ENCODE measurements at regions not wholly inside any gene's neighbourhood (a gene's known extent, or its start where the extent isn't known, plus 50 kb on each side); places are given as distances from the start of the nearest gene placed in this dataset.

DNA sequence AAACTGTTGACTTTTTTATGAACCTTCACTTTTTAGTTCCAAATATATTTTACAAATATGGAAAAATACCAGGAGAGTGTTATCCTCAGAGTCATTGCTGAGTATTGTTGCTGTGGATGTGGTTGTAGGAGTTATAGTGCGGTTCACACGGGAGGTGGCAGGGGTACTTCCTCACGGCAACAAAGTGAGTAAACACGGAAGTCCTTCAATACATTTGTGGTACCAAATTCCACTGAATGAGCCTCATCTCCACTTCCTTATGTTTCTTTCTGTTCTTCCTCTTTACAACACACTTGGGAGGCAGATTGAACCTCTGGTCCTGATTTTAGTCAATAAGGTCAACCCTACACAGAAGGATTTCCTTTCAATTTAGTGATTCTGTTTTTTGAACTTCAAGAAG lies 371.8 kb downstream of the BTBD3 start:
- TF ChIP-seq, protein P1, sequence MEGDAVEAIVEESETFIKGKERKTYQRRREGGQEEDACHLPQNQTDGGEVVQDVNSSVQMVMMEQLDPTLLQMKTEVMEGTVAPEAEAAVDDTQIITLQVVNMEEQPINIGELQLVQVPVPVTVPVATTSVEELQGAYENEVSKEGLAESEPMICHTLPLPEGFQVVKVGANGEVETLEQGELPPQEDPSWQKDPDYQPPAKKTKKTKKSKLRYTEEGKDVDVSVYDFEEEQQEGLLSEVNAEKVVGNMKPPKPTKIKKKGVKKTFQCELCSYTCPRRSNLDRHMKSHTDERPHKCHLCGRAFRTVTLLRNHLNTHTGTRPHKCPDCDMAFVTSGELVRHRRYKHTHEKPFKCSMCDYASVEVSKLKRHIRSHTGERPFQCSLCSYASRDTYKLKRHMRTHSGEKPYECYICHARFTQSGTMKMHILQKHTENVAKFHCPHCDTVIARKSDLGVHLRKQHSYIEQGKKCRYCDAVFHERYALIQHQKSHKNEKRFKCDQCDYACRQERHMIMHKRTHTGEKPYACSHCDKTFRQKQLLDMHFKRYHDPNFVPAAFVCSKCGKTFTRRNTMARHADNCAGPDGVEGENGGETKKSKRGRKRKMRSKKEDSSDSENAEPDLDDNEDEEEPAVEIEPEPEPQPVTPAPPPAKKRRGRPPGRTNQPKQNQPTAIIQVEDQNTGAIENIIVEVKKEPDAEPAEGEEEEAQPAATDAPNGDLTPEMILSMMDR (IDR thresholded peaks at IDR 0.05): no peak
- no peak for TF ChIP-seq EZH2 (IDR thresholded peaks at IDR 0.05)
